Ureter (tissue), 1 donor: ENCODE measurements at regions not wholly inside any gene's neighbourhood (a gene's known extent, or its start where the extent isn't known, plus 50 kb on each side); places are given as distances from the start of the nearest gene placed in this dataset.

Experiments
- DNase-seq: peaks from one replicate; pipeline ENCODE4 v3.0.0-alpha.2; 2020; ENCODE audit warnings: low spot score
- donor health status: DM: yes; HTN: yes; CAD: no.

DNA sequence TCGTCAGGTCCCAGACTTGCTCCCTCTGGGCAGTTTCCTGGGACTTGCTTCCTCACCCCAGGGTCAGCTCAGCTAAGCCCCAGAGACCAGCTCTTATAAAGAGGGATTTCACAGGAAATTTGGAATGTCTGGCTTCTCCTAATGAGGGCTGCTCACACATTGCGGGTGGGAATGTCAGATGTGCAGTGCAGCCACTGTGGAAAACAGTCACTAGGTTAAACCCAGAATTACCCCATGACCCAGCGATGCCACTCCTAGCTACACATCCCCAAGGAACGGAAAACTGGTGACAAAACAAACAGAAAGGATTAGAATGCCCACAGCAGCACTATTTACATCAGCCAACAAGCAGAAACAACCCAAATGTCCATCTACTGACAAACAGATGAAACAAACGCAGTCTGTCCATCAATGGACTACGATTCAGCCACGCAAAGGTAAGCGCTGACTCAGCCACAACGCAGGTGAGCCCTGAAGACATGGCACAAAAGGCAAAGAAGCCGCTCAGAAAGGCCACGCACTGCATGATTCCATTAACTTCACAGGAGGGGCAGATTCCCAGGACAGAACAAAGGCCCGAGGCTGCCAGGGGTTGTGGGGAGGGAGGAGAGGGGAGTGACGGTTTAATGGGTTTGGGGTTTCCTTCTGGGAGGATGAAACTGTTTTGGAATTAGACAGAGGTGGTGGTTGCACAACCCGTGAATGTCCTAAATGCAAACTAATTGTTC is 63.0 kb downstream of the NCOR2 start:
- DNase-seq = no peak

DNA sequence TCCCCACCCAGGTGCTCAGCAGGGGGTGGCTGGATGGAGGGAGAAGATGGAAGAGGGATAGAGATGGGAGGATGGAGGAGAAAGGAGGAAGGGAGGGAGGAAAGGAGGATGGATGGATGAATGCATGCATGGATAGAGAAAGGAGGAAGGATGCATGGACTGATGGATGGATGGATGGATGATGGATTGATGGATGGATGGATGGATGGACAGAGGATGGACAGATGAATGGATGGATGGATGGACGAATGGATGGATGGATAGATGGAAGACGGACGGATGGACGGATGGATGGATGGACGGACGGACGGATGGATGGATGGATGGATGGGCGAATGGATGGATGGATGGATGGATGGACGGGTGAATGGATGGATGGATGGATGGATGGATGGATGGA is 64.1 kb downstream of the NCOR2 start:
- DNase-seq = no peak

DNA sequence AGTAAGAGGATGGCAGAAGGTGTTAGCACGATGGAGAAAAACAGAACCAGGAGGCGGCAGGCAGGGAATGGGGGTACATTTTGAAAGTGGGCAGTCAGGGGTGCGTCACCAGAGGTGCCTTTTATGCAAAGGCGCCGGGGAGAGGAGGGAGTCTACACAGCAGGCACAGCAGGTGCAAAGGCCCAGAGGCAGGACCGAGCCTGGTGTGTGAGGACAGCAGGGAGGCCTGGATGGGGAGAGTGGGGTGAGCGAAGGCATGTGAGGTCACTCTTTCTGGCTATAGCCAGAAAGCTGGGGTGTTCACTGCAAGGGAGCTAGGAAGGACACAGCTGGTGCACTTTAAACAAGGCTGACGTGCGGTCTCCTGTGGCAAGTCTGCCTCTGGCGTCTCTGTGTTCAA is 65.0 kb downstream of the NCOR2 start:
- no peak for DNase-seq

DNA sequence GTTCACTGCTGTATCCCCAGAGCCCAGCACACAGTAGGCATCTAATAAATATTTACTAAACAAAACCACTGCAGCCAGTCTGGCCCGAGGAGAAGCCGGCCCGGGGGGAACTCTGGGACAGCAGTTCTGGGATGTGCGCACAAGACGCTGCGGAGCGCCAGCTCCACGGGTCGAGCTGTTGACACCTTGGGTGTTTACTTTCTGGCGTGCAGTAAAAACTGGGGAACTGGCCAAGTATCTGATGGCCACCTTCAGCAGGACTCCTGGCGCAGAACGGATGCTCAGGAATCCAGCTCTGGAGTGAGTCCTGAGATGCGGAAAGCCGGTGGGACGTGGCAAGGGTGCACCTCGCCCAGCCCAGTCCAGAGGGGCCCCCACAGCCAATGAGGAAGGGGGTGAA is 65.6 kb downstream of the NCOR2 start:
- no peak for DNase-seq

DNA sequence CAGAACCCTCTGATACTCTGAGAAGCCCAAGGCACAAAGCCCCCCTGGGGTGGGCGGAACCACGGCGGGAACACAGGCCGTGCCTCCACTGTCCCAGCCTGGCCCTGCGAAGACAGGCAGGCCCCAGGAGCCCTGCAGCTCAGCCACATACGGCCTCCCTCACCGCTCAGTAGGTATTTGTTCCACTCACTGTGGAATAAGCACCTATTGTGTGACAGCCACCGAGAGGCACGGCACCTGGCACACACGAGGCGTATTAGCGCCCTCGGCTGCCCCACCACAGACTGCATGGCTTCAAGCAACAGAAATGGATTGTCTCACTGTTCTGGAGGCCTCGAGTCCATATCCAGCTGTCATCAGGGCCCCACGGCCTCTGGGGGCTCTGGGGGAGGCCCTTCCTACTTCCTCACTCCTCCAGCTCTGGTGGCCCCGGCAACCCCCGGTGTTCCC is 66.3 kb downstream of the NCOR2 start:
- no peak for DNase-seq

DNA sequence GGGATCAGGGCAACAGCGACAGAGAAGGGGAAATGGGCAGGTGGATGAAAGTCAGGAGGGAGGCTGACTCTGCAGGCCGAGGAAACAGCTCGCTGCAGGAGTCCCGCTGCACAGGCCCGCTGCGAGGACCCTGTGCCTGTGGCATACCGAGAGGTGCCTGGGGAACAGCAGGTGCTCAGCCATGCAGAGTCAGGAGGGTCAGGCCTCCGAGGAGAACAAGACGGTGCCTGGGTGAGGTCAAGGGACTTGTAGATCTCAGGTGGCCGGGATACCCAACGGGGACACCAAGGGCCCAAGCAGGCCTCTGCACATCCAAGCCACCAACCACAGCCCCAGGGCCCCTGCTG is 67.5 kb downstream of the NCOR2 start:
- DNase-seq = no peak

DNA sequence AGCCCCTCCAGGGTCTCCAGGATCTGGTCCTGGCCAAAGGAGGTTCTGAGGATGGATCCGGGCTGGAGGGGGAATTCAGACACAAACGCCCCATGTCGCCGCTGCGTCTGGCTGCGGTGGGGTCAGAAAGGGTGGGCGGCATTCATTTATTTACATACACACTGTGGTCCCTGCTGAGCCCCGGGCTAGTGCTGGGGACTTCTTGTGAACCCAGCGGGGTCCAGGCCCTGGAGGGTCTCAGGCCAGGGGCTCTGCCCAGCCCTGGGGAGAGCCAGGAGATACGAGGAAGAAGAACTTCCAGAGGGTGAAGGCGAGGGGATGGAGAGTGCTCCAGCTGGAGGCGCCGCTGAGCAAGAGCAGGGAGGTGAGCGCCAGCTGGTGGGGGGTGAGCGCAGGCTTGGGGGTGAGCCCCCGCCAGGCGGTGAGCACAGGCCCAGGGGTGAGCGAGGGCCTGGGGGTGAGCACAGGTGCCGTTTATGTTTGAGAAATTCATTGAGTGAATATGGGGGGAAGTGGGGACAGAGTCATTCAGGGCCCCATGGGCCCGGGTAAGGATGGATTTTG is 68.1 kb downstream of the NCOR2 start:
- no peak for DNase-seq

DNA sequence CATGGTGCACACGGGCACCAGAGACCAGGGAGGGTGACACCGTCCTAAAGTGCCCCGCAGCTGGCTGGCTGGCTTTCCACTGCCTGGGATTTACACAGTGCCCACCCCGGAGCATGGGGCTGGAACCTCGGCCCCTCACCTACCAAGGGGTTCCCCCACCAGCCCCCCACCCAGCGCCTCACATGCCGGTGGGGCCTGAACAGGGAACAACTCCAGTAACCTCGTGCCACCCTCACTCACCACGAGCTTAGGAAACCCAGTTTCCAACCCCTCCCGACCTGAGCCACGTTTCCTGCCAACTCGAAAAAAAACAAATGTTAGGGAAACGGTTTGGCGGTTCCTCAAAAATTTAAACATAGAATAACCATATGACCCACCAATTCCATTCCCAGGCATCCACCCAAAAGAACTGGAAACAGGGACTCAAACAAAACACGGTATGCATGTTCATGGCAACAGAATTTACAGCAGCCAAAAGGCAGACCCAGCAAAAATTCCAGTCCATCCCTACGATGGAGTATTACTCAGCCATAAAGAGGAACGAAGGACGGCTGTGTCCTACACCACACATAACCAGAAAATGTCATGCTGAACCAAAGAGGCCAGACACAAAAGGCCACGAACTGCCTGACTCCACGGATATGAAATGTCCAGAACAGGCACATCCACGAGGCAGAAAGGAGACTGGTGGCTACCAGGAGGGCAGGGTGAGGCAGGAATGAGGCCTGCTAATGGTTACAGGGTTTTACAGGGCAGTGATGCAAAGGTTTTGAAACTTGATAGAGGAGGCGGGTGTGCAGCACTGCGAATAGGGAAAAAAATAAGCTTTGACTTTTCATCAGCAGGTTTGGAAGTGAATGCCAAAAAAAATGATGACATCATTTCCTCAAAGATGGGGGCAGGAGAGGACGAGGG is 68.9 kb downstream of the NCOR2 start:
- no peak for DNase-seq

DNA sequence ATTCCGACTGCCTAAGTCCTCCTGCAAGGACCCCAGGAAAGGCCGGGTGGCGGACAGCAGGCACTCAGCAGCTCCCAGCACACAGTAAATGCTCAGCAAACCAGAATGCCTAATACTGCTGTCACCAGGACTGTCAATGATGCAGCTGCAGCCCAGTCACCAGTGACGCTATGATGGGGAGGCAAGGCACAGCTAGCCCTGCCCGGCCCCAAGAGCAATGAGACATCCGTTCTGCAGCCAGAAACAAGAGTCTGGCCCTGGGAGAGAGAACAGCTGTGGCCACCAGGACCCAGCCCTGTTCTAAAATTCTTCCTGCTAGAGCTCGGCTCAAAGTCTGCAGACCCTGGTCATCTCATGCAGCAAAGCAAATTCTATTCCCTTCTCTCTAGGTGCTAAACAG is 69.8 kb downstream of the NCOR2 start:
- DNase-seq = no peak

DNA sequence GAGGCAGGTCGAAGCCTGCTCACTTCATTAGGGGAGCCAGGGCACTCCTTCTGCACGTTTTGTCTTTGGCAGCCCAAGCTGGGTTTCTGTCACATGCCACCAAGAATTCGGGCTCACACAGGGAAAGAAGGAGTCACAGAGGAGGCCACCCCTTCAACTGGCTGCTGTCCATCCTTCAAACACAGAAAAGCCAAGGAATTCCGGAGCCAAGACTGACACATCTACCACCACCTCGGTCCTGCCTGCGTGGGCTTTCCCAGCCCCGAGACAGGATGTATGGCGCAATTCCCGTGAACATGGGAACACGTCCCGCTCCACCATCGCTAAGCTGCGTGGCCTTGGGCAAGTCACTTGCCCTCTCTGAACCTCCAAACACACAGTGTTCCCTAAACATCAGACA is 70.4 kb downstream of the NCOR2 start:
- no peak for DNase-seq

DNA sequence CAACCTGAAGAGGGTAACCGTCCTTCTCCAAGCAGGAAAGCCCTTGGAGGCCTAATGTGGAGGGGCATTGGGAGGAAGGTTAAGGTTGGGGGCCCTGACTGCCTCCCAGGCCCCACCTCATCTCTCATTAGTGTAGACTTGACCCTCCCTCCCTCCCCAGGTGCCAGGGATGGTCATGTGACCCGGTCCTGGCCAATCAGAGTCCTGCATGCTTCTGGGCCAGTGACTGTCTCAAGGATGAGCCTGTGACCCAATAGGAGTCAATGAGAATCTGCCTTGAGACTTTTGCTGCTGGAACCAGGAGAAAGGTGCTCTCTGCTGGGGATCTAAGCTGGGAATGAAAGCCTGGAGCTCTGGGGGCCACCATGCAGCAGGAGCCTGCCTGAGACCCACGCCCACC is 70.8 kb downstream of the NCOR2 start:
- DNase-seq = no peak

DNA sequence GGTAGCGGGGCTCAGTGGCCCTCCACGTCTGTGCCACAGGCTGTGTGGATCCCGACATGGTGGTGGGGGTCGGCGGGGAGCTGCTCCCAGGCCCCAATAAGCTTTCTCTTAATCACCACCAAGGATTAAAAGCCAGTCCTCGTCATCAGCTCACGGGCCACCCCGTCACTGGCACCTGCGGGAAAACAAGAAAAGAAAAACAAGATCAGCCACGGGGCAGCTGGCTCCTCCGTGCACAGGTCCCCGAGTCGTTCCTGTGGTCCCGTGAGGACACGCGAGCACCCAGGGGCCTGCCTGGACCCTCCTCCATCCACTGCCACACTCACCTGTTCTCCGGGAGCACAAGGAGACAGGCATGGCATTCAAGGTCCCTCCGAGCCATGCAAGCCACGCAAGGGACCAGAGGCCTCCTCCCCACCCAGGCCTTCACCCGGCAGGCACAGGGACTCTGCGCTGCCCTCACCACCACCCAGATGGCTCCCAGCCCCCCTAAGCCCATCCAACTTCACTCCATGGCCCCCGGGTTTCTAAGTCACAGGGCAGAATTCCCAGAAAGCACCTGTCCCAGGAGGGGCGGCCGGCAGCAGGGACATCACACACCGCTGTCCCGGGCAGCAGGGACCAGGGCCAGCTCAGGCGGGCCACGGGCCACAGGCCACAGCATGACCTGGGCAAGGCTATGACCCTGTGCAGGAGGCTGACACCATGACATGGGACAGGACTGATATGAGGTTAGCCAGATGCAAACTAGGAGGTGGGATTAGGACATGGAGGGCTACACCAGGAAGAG is 72.0 kb downstream of the NCOR2 start:
- DNase-seq = no peak

DNA sequence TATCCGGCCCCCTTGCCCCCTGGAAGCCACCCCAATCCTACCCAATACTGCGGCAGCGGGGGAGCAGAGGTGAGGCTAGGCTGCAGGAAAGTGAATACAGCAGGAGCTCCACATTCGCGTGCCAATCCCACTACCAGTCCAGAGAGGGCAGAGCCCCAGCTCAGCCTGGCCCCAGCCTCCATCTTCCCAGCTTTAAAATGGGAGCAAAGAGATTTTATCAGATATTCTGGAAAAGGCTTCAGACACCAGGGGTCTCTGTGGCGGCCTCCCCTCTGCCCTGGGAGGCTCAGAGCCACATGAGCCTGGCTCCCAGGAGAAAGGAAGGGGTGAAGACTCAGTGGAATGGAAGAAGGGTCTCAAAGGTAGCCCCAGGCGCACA is 72.7 kb downstream of the NCOR2 start:
- no peak for DNase-seq

DNA sequence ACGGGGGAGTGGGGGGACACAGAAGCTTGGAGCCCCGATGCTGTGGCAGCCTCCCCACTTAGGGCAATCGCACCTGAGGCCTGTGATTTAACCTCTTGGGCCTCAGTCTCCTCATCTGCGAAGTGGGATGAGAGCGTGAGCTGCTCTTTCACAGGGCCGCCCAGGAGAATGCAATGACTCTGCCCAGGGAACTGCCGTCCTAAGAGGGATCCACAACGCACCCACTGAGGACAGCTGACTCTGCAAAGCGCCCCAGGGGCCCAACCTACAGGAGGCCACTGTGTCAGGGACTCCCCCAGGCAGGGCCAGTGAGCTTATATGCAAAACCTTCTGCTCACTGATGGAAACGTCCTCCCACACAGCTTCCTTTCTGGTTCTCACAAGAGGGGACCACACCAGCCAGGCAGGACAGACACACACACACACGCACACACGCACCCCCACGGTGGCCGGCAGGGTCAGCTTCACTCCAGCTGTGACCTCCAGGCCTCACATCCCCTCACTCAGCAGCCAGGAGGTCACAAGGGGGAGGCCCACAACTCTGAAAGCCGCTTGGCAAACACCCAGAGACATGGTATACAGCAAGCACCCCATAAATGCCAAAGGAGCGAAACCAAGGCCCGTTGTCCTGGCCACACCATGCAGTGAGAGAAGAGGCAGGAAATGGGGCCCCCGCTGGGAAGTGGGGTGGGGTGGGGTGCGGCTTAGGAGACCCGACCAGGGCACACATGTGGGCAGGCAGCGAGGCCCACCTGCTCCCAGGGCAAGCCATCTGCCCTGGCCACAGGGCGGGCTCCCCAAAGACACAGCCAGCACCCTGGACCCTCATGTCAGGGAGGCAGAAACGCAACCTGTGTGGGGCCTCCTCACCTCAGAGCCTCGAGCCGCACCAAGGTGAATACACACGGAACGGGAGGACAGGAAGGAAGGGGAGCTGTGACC is 73.3 kb downstream of the NCOR2 start:
- no peak for DNase-seq

DNA sequence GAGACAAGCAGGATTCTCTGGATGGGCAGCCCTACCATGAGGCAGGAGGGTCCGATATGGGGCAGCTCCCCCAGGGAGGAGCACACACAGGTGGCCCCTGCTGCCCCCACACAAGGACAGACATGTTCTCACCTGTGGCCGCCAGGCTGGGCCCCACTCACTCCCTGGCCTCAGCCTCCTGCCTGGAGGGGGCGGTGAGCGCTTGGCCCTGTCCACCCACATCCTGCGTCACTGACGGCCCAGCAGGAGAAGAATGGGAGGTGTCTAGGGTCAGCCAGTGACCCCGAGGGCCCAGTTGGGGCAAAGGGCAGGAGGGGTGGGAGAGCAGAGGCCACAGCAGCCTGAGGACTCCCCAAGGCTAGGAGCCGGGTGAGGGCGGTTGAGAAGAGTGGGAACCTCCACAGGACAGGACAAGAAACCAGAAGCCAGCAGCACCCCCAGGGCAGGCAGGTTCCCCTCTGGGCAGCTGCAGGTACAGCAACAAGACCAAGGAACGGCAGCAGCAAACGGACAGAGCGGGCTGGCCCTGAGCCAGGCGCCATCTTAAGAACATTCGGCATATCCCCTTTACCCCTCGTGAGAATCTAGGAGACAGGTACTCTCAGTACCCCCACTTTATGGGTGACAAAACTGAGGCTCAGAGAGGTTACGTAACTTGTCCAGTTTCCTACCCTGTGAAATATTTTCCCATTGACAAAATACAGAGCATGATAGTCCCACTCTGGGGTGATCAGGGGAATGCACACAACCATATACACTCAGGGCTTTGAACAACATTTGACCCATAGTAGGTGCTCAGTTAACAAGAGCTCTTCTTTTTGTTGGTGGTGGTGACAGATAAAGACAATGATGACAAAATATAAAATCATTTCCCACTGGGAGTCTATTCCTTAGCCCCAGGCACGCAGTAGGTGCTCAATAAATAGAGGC is 74.3 kb downstream of the NCOR2 start:
- no peak for DNase-seq

DNA sequence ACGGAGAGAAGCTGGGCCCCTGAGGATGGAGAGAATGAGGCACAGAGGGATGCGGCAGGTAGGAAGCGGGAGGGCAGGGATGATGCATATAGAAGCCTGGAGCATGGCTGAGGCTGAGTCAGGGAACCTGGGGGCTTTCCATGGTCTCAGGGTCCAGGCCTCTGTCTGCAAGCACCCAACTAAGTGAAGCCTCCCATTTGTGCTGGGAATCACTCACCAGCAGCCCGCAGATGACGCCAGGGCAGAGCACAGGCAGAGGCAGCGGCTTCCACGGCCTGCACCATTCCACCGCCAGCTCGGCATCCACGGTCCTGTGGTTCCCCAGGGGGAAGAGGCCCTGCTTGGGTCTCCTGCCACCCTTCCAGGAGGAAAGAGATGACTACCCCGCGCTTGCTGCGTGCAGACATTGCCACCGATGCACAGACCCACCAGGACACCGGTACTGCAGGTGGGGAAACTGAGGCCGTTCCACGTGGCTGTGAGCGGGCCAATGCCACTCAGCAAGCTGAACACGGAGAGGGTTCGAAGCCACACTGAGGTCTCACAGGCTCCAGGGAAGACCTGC is 75.5 kb downstream of the NCOR2 start:
- DNase-seq = no peak

DNA sequence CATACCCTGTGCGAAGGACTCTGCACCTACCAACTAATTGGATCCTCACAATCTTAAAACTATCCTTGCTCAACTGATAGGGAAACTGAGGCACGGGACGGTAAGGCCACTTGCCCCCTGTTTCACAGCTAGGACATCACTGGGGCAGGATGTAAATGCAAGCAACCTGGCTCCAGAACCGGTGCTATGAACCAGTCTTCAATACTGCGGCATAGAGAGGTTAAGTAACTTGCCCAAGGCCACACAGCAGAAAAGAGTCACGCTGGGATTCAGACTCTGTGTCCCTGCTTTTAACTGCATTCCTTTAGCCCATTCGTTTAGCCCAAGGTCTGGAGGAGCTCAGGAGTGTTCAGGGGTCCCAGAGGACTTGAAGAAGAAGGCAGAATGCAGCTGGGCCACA is 76.1 kb downstream of the NCOR2 start:
- DNase-seq = no peak

DNA sequence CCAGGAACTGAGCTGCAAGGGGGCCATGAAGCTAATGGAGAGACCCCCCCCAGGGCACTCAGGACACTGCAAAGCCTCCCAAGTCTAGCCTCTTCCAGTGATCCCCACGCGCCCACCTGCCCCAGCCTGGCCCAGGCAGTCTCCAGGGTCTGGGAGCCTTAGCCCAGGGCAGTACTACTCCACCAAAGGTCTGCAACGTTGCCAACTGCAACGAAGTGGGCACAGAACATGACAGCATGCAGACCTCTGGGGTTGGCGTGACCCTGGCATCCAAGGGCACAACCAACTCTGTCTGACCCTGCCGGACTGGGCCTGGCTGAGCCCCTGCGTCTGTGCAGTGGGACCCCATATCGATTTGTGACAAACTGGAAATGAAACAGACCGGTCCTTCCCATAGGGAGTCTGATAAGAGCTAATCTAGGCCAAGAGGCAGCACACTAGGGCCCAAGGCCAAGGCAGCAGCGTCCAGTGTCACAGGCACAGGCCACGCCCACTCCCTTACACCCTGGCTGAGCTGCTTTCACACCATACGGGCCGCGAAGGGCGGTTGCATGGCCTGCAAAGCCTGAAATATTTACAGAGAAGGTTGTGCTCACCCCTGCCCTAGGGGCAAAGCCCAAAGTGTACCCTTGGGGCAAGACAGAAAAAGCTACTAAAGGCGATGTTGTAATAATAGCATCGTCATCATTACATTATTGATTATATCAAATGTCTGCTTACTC is 76.7 kb downstream of the NCOR2 start:
- peak; percentile 68 for DNase-seq
